Loucy (cell line): ENCODE measurements at regions not wholly inside any gene's neighbourhood (a gene's known extent, or its start where the extent isn't known, plus 50 kb on each side); places are given as distances from the start of the nearest gene placed in this dataset.

Source experiments
- H2AFZ ChIP-seq: fragments of 200-600 bp; sonication (generic); 2 replicates; pipeline ENCODE4 v1.6.0; 2016; ENCODE audit warnings: antibody characterized with exemption, mild to moderate bottlenecking, low read length, moderate library complexity
- H3F3A ChIP-seq: fragments of 200-600 bp; 2 replicates; pipeline ENCODE4 v1.6.0; 2016; ENCODE audit warnings: antibody characterized with exemption, low read depth, mild to moderate bottlenecking
- H3K27me3 ChIP-seq: fragments of 200-600 bp; sonication (generic); 2 replicates; pipeline ENCODE4 v1.6.1; 2014; ENCODE audit warnings: low read length, mild to moderate bottlenecking; ENCODE audit not compliant: insufficient read depth, poor library complexity, severe bottlenecking
- H3K36me3 ChIP-seq: fragments of 200-600 bp; sonication (generic); 2 replicates; pipeline ENCODE4 v1.6.1; 2016; ENCODE audit warnings: low read length; ENCODE audit not compliant: insufficient read depth
- H3K4me1 ChIP-seq: fragments of 200-600 bp; sonication (generic); 2 replicates; pipeline ENCODE4 v1.5.1; 2014; ENCODE audit warnings: low read length, mild to moderate bottlenecking; ENCODE audit not compliant: insufficient read depth, poor library complexity, severe bottlenecking
- H3K4me2 ChIP-seq: fragments of 200-600 bp; sonication (generic); 2 replicates; pipeline ENCODE4 v1.6.0; 2014; ENCODE audit warnings: antibody characterized with exemption, low read length, low read depth, mild to moderate bottlenecking; ENCODE audit not compliant: poor library complexity, severe bottlenecking
- H3K4me3 ChIP-seq: fragments of 200-600 bp; sonication (generic); 2 replicates; pipeline ENCODE4 v1.5.1; 2014; ENCODE audit warnings: low read length, mild to moderate bottlenecking, mixed read lengths; ENCODE audit not compliant: poor library complexity, severe bottlenecking
- H3K79me2 ChIP-seq: fragments of 200-600 bp; sonication (generic); 2 replicates; pipeline ENCODE4 v1.6.1; 2014; ENCODE audit warnings: low read length; ENCODE audit not compliant: insufficient read depth
- H3K9ac ChIP-seq: fragments of 200-600 bp; sonication (generic); 2 replicates; pipeline ENCODE4 v1.6.0; 2014; ENCODE audit warnings: mild to moderate bottlenecking, low read depth, low read length, moderate library complexity; ENCODE audit not compliant: poor library complexity, severe bottlenecking
- H3K9me2 ChIP-seq: fragments of 200-600 bp; sonication (generic); replicated peaks from 2 replicates; pipeline ENCODE4 v1.6.1; 2016; ENCODE audit warnings: low read depth, low read length, mixed read lengths
- H3K9me3 ChIP-seq: fragments of 200-600 bp; sonication (generic); 2 replicates; pipeline ENCODE4 v1.6.1; 2014; ENCODE audit warnings: mild to moderate bottlenecking, antibody characterized with exemption, low read length, low read depth; ENCODE audit not compliant: insufficient read depth
- H4K20me1 ChIP-seq: fragments of 200-600 bp; sonication (generic); 2 replicates; pipeline ENCODE4 v1.6.0; 2014; ENCODE audit warnings: antibody characterized with exemption, low read length, mild to moderate bottlenecking; ENCODE audit not compliant: insufficient read depth, poor library complexity, severe bottlenecking
- EZH2phosphoT487 ChIP-seq: fragments of 200-600 bp; IDR thresholded peaks from 2 replicates; pipeline ENCODE4 v1.6.1; 2018; ENCODE audit warnings: antibody characterized with exemption, mild to moderate bottlenecking, moderate library complexity, borderline replicate concordance
- TF ChIP-seq, protein P1 (sequence below): fragments of 200-600 bp; sonication (generic); conservative IDR thresholded peaks from 2 replicates; pipeline ENCODE4 v1.5.1; 2014; ENCODE audit warnings: mild to moderate bottlenecking, antibody characterized with exemption, low read length

- Histone ChIP-seq H3K36me3 (no peaks in the 10 kb centered on the region), H3K4me1 (no peaks in the 10 kb centered on the region), H3K9ac (no peak overlapping the region), H3K79me2 (no peaks in the 10 kb centered on the region), H3K4me3 (no peak overlapping the region), H3K27me3 (no peaks in the 10 kb centered on the region), H3K4me2 (no peak overlapping the region), H3K9me3 (no peaks in the 10 kb centered on the region), H2AFZ (no peak overlapping the region), H4K20me1 (no peaks in the 10 kb centered on the region), H3F3A (no peaks in the 10 kb centered on the region), H3K9me2 (no peaks in the 10 kb centered on the region)
- TF ChIP-seq, protein P1, sequence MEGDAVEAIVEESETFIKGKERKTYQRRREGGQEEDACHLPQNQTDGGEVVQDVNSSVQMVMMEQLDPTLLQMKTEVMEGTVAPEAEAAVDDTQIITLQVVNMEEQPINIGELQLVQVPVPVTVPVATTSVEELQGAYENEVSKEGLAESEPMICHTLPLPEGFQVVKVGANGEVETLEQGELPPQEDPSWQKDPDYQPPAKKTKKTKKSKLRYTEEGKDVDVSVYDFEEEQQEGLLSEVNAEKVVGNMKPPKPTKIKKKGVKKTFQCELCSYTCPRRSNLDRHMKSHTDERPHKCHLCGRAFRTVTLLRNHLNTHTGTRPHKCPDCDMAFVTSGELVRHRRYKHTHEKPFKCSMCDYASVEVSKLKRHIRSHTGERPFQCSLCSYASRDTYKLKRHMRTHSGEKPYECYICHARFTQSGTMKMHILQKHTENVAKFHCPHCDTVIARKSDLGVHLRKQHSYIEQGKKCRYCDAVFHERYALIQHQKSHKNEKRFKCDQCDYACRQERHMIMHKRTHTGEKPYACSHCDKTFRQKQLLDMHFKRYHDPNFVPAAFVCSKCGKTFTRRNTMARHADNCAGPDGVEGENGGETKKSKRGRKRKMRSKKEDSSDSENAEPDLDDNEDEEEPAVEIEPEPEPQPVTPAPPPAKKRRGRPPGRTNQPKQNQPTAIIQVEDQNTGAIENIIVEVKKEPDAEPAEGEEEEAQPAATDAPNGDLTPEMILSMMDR: no peak
- TF ChIP-seq EZH2phosphoT487: no peak
These were observed 602.1 kb upstream of the SYT4 start for GRCh38 chr18:43879415-43879814.

GRCh38 chr18:43882358-43883055 lies 605.2 kb upstream of the SYT4 start:
- H3K4me1 ChIP-seq: no peaks in the 10 kb centered on the region
- H3K4me3 ChIP-seq: no peak overlapping the region
- H4K20me1 ChIP-seq: no peaks in the 10 kb centered on the region
- no peaks in the 10 kb centered on the region for H3K9me3 ChIP-seq
- no peaks in the 10 kb centered on the region for H3K36me3 ChIP-seq
- H3K79me2 ChIP-seq: no peaks in the 10 kb centered on the region
- H2AFZ ChIP-seq: no peak overlapping the region
- no peaks in the 10 kb centered on the region for H3F3A ChIP-seq
- H3K9me2 ChIP-seq: no peaks in the 10 kb centered on the region
- TF ChIP-seq, protein P1: no peak
- TF ChIP-seq EZH2phosphoT487: no peak
- no peak overlapping the region for H3K9ac ChIP-seq
- H3K4me2 ChIP-seq: no peak overlapping the region
- H3K27me3 ChIP-seq: no peaks in the 10 kb centered on the region

GRCh38 chr18:43883886-43884285 lies 606.6 kb upstream of the SYT4 start:
- H3K36me3 ChIP-seq: no peaks in the 10 kb centered on the region

More at GRCh38 chr18:43883886-43884285, 606.6 kb upstream of the SYT4 start:
- Histone ChIP-seq H2AFZ (no peak overlapping the region), H3K9me3 (no peaks in the 10 kb centered on the region), H3K27me3 (no peaks in the 10 kb centered on the region), H3K9me2 (no peaks in the 10 kb centered on the region), H3K9ac (no peak overlapping the region), H3K4me1 (no peaks in the 10 kb centered on the region), H3F3A (no peaks in the 10 kb centered on the region), H3K4me3 (no peak overlapping the region), H3K4me2 (no peak overlapping the region), H3K79me2 (no peaks in the 10 kb centered on the region), H4K20me1 (no peaks in the 10 kb centered on the region)
- TF ChIP-seq EZH2phosphoT487: no peak
- TF ChIP-seq, protein P1: no peak
